DOHH2 (cell line): ENCODE measurements at regions not wholly inside any gene's neighbourhood (a gene's known extent, or its start where the extent isn't known, plus 50 kb on each side); places are given as distances from the start of the nearest gene placed in this dataset.

Experiments
- H3F3A ChIP-seq: fragments of 200-600 bp; sonication (generic), shearing (Covaris generic); 2 replicates; pipeline ENCODE4 v1.6.0; 2016; ENCODE audit warnings: antibody characterized with exemption, mild to moderate bottlenecking; ENCODE audit not compliant: control insufficient read depth, insufficient read depth
- H3K27ac ChIP-seq: fragments of 200-600 bp; sonication (generic); 2 replicates; pipeline ENCODE4 v1.5.1; 2014; ENCODE audit warnings: low read depth, mild to moderate bottlenecking, low read length, moderate library complexity
- H3K27me3 ChIP-seq: fragments of 200-600 bp; sonication (generic); 2 replicates; pipeline ENCODE4 v1.6.1; 2014; ENCODE audit warnings: mild to moderate bottlenecking, low read length, mixed read lengths; ENCODE audit not compliant: control insufficient read depth
- H3K36me3 ChIP-seq: fragments of 200-600 bp; sonication (generic); 2 replicates; pipeline ENCODE4 v1.6.1; 2014; ENCODE audit warnings: mild to moderate bottlenecking, low read length, moderate library complexity, mixed read lengths; ENCODE audit not compliant: control insufficient read depth
- H3K4me1 ChIP-seq: fragments of 200-600 bp; sonication (generic); 2 replicates; pipeline ENCODE4 v1.6.1; 2014; ENCODE audit warnings: mild to moderate bottlenecking, low read length, mixed read lengths; ENCODE audit not compliant: control insufficient read depth
- H3K4me2 ChIP-seq: fragments of 200-600 bp; sonication (generic); 2 replicates; pipeline ENCODE4 v1.6.0; 2014; ENCODE audit warnings: mild to moderate bottlenecking, low read length, moderate library complexity
- H3K4me3 ChIP-seq: fragments of 200-600 bp; sonication (generic); 2 replicates; pipeline ENCODE4 v1.5.1; 2014; ENCODE audit warnings: mild to moderate bottlenecking, low read length, mixed read lengths
- H3K79me2 ChIP-seq: fragments of 200-600 bp; sonication (generic); 2 replicates; pipeline ENCODE4 v1.6.1; 2014; ENCODE audit warnings: mild to moderate bottlenecking, low read length, mixed read lengths; ENCODE audit not compliant: control insufficient read depth
- H3K9me2 ChIP-seq: fragments of 200-600 bp; sonication (generic); replicated peaks from 2 replicates; pipeline ENCODE4 v1.6.1; 2014; ENCODE audit warnings: mild to moderate bottlenecking, low read length, mixed read lengths; ENCODE audit not compliant: control insufficient read depth
- H3K9me3 ChIP-seq: fragments of 200-600 bp; sonication (generic); 2 replicates; pipeline ENCODE4 v1.6.1; 2014; ENCODE audit warnings: antibody characterized with exemption, low read length, mixed read lengths; ENCODE audit not compliant: control insufficient read depth, insufficient read depth
- H4K20me1 ChIP-seq: fragments of 200-600 bp; sonication (generic); 2 replicates; pipeline ENCODE4 v1.6.0; 2014; ENCODE audit warnings: low read depth, mild to moderate bottlenecking, antibody characterized with exemption, low read length, moderate library complexity; ENCODE audit not compliant: control insufficient read depth, insufficient read depth
- CTCF ChIP-seq: fragments of 200-600 bp; sonication (generic); IDR thresholded peaks from one replicate; pipeline ENCODE4 v1.5.1; 2014; ENCODE audit warnings: antibody characterized with exemption, mild to moderate bottlenecking, low read depth, low read length; ENCODE audit not compliant: poor library complexity, severe bottlenecking
- EZH2phosphoT487 ChIP-seq: fragments of 200-600 bp; sonication (generic); IDR thresholded peaks from 2 replicates; pipeline ENCODE4 v1.6.1; 2017; ENCODE audit warnings: borderline replicate concordance, mild to moderate bottlenecking, antibody characterized with exemption, low read length, moderate library complexity, mixed read lengths

GRCh38 chr1:106290805-106291501 lies 765.5 kb upstream of the PRMT6 start:
- Histone ChIP-seq H3K9me3 (no peaks in the 10 kb centered on the region), H3K9me2 (no peaks in the 10 kb centered on the region), H4K20me1 (no peaks in the 10 kb centered on the region), H3K27me3 (no peaks in the 10 kb centered on the region), H3K79me2 (no peaks in the 10 kb centered on the region), H3K4me3 (no peak overlapping the region), H3K36me3 (no peaks in the 10 kb centered on the region), H3F3A (no peaks in the 10 kb centered on the region), H3K4me1 (no peaks in the 10 kb centered on the region), H3K27ac (no peak overlapping the region), H3K4me2 (no peak overlapping the region)
- TF ChIP-seq EZH2phosphoT487 (no peak), CTCF (no peak)

DNA sequence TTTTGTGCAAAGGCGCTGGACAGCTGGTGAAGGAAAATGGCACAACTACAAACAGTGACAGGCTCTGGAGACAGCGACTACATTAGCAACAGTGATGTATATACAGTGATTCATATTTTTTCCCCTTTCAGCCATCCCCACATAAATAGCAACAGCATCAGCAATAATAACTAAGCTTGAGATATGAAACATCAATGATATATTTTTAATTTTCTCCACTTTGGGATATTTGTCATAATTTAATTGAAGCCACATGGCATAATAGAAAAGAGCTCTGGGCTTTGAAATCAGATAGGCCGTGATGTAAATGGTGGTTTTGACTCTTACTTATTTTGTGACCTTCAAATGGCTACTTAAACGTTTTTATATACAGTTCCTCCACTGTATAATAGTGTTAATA lies 764.3 kb upstream of the PRMT6 start:
- no peak overlapping the region for H3K4me2 ChIP-seq

DNA sequence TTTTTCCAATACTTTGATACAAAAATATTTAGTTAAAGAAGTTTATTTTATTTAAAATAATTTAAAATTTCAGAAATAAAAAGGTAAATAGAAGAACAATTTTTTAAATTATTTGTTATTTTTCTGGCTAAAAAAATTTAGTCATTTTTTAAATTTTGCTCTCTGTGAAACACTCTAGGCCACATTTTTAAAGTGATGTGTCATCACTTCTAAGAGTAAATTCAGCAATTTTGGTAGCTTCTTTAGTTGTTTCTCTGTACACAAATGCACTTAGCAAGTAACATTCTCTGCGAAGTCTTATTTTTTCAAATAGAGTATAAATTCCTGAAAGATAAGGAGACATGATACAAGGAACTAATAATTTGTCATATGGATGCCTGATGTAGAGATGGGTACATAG lies 760.0 kb upstream of the PRMT6 start:
- Histone ChIP-seq H3K4me2 (no peak overlapping the region), H4K20me1 (no peaks in the 10 kb centered on the region), H3K36me3 (no peaks in the 10 kb centered on the region), H3K9me3 (no peaks in the 10 kb centered on the region), H3F3A (no peaks in the 10 kb centered on the region), H3K4me3 (no peak overlapping the region), H3K27me3 (no peaks in the 10 kb centered on the region), H3K4me1 (no peaks in the 10 kb centered on the region), H3K79me2 (no peaks in the 10 kb centered on the region), H3K27ac (no peak overlapping the region), H3K9me2 (no peaks in the 10 kb centered on the region)
- TF ChIP-seq CTCF: no peak

More for the DNA sequence above, 764.3 kb upstream of the PRMT6 start:
- Histone ChIP-seq H3K79me2 (no peaks in the 10 kb centered on the region), H3K9me2 (no peaks in the 10 kb centered on the region), H3K4me1 (no peaks in the 10 kb centered on the region), H4K20me1 (no peaks in the 10 kb centered on the region), H3K4me3 (no peak overlapping the region), H3K27ac (no peak overlapping the region), H3K36me3 (no peaks in the 10 kb centered on the region), H3K27me3 (no peaks in the 10 kb centered on the region), H3K9me3 (no peaks in the 10 kb centered on the region), H3F3A (no peaks in the 10 kb centered on the region)
- no peak for TF ChIP-seq EZH2phosphoT487
- no peak for TF ChIP-seq CTCF

- TF ChIP-seq CTCF: no peak
- no peak for TF ChIP-seq EZH2phosphoT487
- Histone ChIP-seq H3K9me3 (peaks cover 6% of the 10 kb centered on the region; the same call in 1 of the 2 replicates), H4K20me1 (no peaks in the 10 kb centered on the region), H3K4me1 (no peaks in the 10 kb centered on the region), H3K79me2 (no peaks in the 10 kb centered on the region), H3K4me3 (no peak overlapping the region), H3K36me3 (no peaks in the 10 kb centered on the region), H3F3A (no peaks in the 10 kb centered on the region), H3K4me2 (no peak overlapping the region), H3K27me3 (no peaks in the 10 kb centered on the region), H3K9me2 (no peaks in the 10 kb centered on the region), H3K27ac (no peak overlapping the region)
These were observed 752.4 kb upstream of the PRMT6 start for GRCh38 chr1:106304106-106304505.
